Karpas-422 (cell line): ENCODE measurements at regions not wholly inside any gene's neighbourhood (a gene's known extent, or its start where the extent isn't known, plus 50 kb on each side); places are given as distances from the start of the nearest gene placed in this dataset.
"Not testable (repeated sequence)": the region's sequence is repeated elsewhere in the genome, so short reads cannot be mapped to it uniquely, and the experiment has no call there.

Source experiments
- DNase-seq: peaks from one replicate; pipeline ENCODE4 v3.0.0-alpha.2; 2015
- H2AFZ ChIP-seq: fragments of 200-600 bp; sonication (generic); 2 replicates; pipeline ENCODE4 v1.6.1; 2014; ENCODE audit warnings: antibody characterized with exemption, low read length, mixed read lengths
- H3K27ac ChIP-seq: fragments of 200-600 bp; sonication (generic); 2 replicates; pipeline ENCODE4 v1.5.1; 2014; ENCODE audit warnings: mild to moderate bottlenecking, low read length, moderate library complexity
- H3K27me3 ChIP-seq: fragments of 200-600 bp; sonication (generic); 2 replicates; pipeline ENCODE4 v1.6.1; 2014; ENCODE audit warnings: low read length, mixed read lengths
- H3K36me3 ChIP-seq: fragments of 200-600 bp; sonication (generic); 2 replicates; pipeline ENCODE4 v1.6.1; 2014; ENCODE audit warnings: low read length, mixed read lengths; ENCODE audit not compliant: insufficient read depth
- H3K4me1 ChIP-seq: fragments of 200-600 bp; sonication (generic); 2 replicates; pipeline ENCODE4 v1.6.1; 2014; ENCODE audit warnings: mild to moderate bottlenecking, low read length, mixed read lengths
- H3K4me2 ChIP-seq: fragments of 200-600 bp; sonication (generic); 2 replicates; pipeline ENCODE4 v1.6.1; 2014; ENCODE audit warnings: low read length, low read depth, mild to moderate bottlenecking; ENCODE audit not compliant: poor library complexity, severe bottlenecking
- H3K4me3 ChIP-seq: fragments of 200-600 bp; sonication (generic); 2 replicates; pipeline ENCODE4 v1.5.1; 2014; ENCODE audit warnings: mild to moderate bottlenecking, antibody characterized with exemption, low read length, mixed read lengths
- H3K79me2 ChIP-seq: fragments of 200-600 bp; sonication (generic); 2 replicates; pipeline ENCODE4 v1.6.1; 2014; ENCODE audit warnings: mild to moderate bottlenecking, low read length, mixed read lengths
- H3K9ac ChIP-seq: fragments of 200-600 bp; sonication (generic); 2 replicates; pipeline ENCODE4 v1.6.0; 2014; ENCODE audit warnings: low read length
- H3K9me2 ChIP-seq: fragments of 200-600 bp; sonication (generic), shearing (Covaris generic); replicated peaks from 2 replicates; pipeline ENCODE4 v1.6.0; 2014; ENCODE audit warnings: mild to moderate bottlenecking, low read length, moderate library complexity; ENCODE audit not compliant: insufficient read depth
- H3K9me3 ChIP-seq: fragments of 300-700, 200-600 bp; sonication (generic); 2 replicates; pipeline ENCODE4 v1.6.1; 2014; ENCODE audit warnings: low read length, mixed read lengths
- H4K20me1 ChIP-seq: fragments of 200-600 bp; sonication (generic); 2 replicates; pipeline ENCODE4 v1.6.1; 2014; ENCODE audit warnings: mild to moderate bottlenecking, antibody characterized with exemption, low read length, low read depth; ENCODE audit not compliant: insufficient read depth

DNA sequence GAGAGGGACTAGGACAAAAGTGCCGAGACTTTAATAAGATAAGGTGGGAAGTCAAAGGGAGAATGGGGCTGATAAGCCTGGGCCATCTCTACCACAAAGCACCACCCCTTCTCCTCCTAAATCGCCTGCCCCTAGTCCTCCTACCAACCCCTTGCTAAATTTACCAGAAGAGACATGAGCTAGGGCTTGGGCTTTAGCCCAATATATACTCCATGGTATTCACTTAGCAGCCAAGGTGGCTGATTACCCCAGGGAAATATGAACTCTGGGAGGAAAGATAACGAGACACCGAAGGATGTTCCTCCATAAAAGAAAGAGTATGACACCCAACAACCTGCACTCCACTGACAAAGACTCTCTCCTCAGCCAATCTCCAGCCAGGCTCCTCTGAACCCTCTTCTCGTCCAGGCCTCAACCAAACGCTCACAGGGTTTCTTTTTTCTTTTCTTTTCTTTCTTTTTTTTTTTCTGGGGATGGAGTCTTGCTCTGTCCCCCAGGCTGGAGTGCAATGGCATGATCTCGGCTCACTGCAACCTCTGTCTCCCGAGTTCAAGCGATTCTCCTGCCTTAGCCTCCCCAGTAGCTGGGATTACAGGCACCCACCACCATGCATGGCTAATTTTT, 610.2 kb downstream of the UQCRFS1 start:
- Histone ChIP-seq H3K9me3 (peaks cover 3% of the 10 kb centered on the region; the same call in 1 of the 2 replicates), H3K27me3 (no peaks in the 10 kb centered on the region), H3K36me3 (no peaks in the 10 kb centered on the region), H3K79me2 (no peaks in the 10 kb centered on the region), H3K4me3 (no peak overlapping the region), H3K9me2 (no peaks in the 10 kb centered on the region), H3K9ac (no peak overlapping the region), H2AFZ (no peak overlapping the region), H3K4me1 (no peaks in the 10 kb centered on the region), H3K27ac (no peak overlapping the region), H3K4me2 (no peak overlapping the region), H4K20me1 (no peaks in the 10 kb centered on the region)
- no peak for DNase-seq

GRCh38 chr19:28601723-28602440, 611.1 kb downstream of the UQCRFS1 start:
- Histone ChIP-seq H3K79me2 (no peaks in the 10 kb centered on the region), H3K9ac (no peak overlapping the region), H3K4me3 (no peak overlapping the region), H3K9me3 (peaks cover 3% of the 10 kb centered on the region; the same call in 1 of the 2 replicates), H3K4me1 (no peaks in the 10 kb centered on the region), H3K9me2 (no peaks in the 10 kb centered on the region), H3K4me2 (no peak overlapping the region), H3K36me3 (no peaks in the 10 kb centered on the region), H4K20me1 (no peaks in the 10 kb centered on the region), H2AFZ (no peak overlapping the region), H3K27me3 (no peaks in the 10 kb centered on the region), H3K27ac (no peak overlapping the region)
- DNase-seq = no peak

DNA sequence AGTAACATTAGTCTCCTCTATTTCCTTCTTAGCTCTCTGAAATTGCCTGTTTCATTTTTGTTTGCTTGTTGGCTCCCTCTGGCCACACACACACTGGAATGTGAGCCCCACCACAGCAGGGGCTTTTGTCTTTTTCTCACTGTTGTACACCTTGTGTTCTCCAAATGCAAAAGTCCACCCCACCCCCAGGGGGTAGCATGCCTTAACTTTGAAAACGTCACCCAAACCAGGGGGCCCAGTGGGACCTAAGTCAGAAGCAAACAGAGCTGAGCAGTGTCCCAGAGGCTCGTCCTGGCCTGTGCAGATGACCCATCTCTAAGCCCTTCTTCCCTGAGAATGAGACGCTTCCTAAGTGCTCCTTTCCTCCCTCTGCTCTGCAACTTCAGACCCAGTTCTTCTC, 614.1 kb downstream of the UQCRFS1 start:
- Histone ChIP-seq H3K27ac (no peak overlapping the region), H3K27me3 (peaks cover 2% of the 10 kb centered on the region; the same call in 1 of the 2 replicates), H3K36me3 (no peaks in the 10 kb centered on the region), H3K79me2 (no peaks in the 10 kb centered on the region), H3K4me3 (no peak overlapping the region), H3K9ac (no peak overlapping the region), H3K4me2 (no peak overlapping the region), H3K4me1 (no peaks in the 10 kb centered on the region), H3K9me2 (no peaks in the 10 kb centered on the region), H4K20me1 (no peaks in the 10 kb centered on the region), H2AFZ (no peak overlapping the region), H3K9me3 (no peaks in the 10 kb centered on the region)
- DNase-seq = no peak

DNA sequence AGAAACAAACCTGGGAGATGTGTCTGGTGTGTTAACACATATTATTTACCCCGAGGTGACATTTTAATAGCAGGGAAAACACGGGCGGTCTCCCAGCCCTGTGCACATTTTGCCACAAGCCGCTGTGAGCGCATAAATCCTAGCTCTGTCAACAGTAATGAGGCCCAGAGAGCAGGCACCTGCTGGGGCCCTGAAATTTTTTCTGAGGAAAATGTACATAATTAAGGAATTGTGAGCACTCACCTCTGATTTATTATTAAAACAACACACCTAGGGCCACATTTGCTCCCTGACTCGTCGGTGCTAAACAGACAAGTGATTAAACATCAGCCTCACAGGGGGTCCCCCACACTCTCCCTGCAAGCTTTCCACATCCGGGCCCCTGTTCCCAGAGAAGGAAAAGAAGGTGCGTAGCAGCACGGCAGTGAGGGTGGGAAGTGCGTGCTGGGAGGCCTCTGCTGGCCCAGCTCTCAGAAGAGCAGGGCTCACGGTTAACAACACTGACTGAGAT, 616.3 kb downstream of the UQCRFS1 start:
- H3K9me2 ChIP-seq = no peaks in the 10 kb centered on the region
- no peaks in the 10 kb centered on the region for H3K4me1 ChIP-seq
- H3K36me3 ChIP-seq = no peaks in the 10 kb centered on the region
- DNase-seq = no peak
- H3K27me3 ChIP-seq = peaks cover 6% of the 10 kb centered on the region; the same call in 1 of the 2 replicates
- H3K27ac ChIP-seq = no peak overlapping the region
- no peak overlapping the region for H2AFZ ChIP-seq
- H3K4me3 ChIP-seq = no peak overlapping the region
- no peak overlapping the region for H3K4me2 ChIP-seq
- no peaks in the 10 kb centered on the region for H4K20me1 ChIP-seq
- no peak overlapping the region for H3K9ac ChIP-seq
- H3K9me3 ChIP-seq = no peaks in the 10 kb centered on the region
- H3K79me2 ChIP-seq = no peaks in the 10 kb centered on the region

- H4K20me1 ChIP-seq = no peaks in the 10 kb centered on the region
- H3K27me3 ChIP-seq = peaks cover 9% of the 10 kb centered on the region; the same call in 1 of the 2 replicates
- H2AFZ ChIP-seq = no peak overlapping the region
- no peak for DNase-seq
- no peaks in the 10 kb centered on the region for H3K79me2 ChIP-seq
- no peak overlapping the region for H3K9ac ChIP-seq
- no peaks in the 10 kb centered on the region for H3K9me2 ChIP-seq
- no peaks in the 10 kb centered on the region for H3K9me3 ChIP-seq
- H3K27ac ChIP-seq = no peak overlapping the region
- no peaks in the 10 kb centered on the region for H3K4me1 ChIP-seq
- no peak overlapping the region for H3K4me2 ChIP-seq
- no peak overlapping the region for H3K4me3 ChIP-seq
- no peaks in the 10 kb centered on the region for H3K36me3 ChIP-seq
Observed at GRCh38 chr19:28595722-28596480, 617.0 kb downstream of the UQCRFS1 start.

DNA sequence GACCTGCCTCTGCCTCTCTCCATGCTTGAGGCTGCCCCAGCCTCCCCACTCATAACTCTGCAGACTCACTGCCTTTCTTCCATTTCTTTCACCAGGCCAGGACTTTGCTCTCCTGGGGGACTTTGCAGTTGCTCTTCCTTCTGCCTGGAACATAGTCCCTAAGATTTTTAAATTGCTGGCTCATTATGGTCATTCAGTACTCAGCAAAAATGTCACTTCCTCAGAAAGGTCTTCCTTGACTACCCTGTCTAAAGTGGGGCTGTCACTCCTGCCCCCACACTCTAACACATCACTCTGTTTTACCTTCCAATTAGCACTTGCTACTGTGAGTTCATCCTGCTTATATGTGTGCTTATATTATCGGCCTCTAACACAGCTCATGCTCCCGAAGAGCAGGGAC, 618.2 kb downstream of the UQCRFS1 start:
- Histone ChIP-seq H2AFZ (no peak overlapping the region), H3K4me3 (no peak overlapping the region)

GRCh38 chr19:28589991-28590411, 623.0 kb downstream of the UQCRFS1 start:
- H3K4me1 ChIP-seq, H3K9ac ChIP-seq, H3K36me3 ChIP-seq, H3K4me2 ChIP-seq, H3K9me2 ChIP-seq, H3K4me3 ChIP-seq, H3K9me3 ChIP-seq, H2AFZ ChIP-seq, H3K27me3 ChIP-seq, H4K20me1 ChIP-seq, H3K79me2 ChIP-seq, DNase-seq: not testable (repeated sequence)
- 0 out of 2 replicates have a peak overlapping the region, but pooled peaks have one; percentile 37 for H3K27ac ChIP-seq

More for the DNA sequence above, 618.2 kb downstream of the UQCRFS1 start:
- Histone ChIP-seq H3K4me2 (no peak overlapping the region), H3K79me2 (no peaks in the 10 kb centered on the region), H3K4me1 (peaks cover 6% of the 10 kb centered on the region), H3K9ac (no peak overlapping the region), H3K9me3 (no peaks in the 10 kb centered on the region; the same call in 1 of the 2 replicates), H3K36me3 (no peaks in the 10 kb centered on the region), H3K27ac (no peak overlapping the region), H4K20me1 (no peaks in the 10 kb centered on the region), H3K27me3 (peaks cover 9% of the 10 kb centered on the region; the same call in 1 of the 2 replicates), H3K9me2 (no peaks in the 10 kb centered on the region)
- no peak for DNase-seq

DNA sequence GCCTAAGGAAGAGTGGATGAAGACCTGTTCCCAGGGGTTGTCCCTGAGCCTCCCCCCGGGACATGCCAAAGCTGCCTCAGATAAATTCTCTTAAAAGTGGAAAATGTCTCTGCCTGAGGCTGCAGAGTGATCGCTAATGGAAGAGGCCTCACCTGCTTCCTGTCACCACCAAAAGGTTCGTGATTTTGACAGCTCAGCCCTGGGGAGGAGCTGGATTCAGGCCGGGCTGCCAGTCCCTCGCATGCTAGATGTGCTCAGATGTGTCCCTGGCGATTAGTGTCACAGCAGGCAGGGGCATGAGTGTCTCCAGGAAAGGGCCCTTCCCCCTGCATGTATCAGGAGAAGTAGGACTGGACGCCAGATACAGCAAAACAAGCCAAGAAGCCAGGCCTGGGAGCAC, 626.5 kb downstream of the UQCRFS1 start:
- Histone ChIP-seq H3K4me2 (no peak overlapping the region), H4K20me1 (no peaks in the 10 kb centered on the region), H2AFZ (no peak overlapping the region), H3K4me3 (no peak overlapping the region), H3K79me2 (no peaks in the 10 kb centered on the region), H3K36me3 (no peaks in the 10 kb centered on the region), H3K9me2 (no peaks in the 10 kb centered on the region), H3K9ac (no peak overlapping the region), H3K9me3 (no peaks in the 10 kb centered on the region; the same call in 1 of the 2 replicates), H3K27me3 (0 out of 2 replicates have a peak, but pooled peaks cover 3% of the 10 kb centered on the region), H3K27ac (no peak overlapping the region), H3K4me1 (peaks cover 6% of the 10 kb centered on the region)
- peak; percentile 12 for DNase-seq
